Suppressor macrophage (primary cell): ENCODE measurements at regions not wholly inside any gene's neighbourhood (a gene's known extent, or its start where the extent isn't known, plus 50 kb on each side); places are given as distances from the start of the nearest gene placed in this dataset.

ENCODE experiments used
- DNase-seq, 4 experiments: peaks; one replicate each; pipeline ENCODE4 v3.0.0-alpha.2; 2020 to 2022

GRCh38 chr13:89221557-89222158 lies 1550.5 kb downstream of the SLITRK5 start:
- no peak for DNase-seq

DNA sequence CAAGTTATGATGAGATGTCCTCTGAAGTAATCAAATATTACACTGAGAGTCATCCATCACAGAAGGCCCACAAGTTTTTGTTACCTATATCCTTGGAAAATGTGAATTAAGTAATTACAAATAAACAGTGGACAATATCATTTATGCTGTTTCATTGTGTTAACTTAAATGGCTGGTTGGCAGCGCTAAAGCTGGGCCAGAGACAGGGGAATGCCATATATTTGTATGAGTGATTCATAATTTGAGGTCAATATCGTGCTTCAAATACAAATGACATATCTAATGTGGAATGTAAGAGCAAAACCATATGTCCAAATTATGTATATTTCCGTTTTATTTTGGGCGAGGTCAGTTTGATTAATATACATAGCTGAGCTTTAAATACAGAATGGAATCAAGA lies 1556.2 kb downstream of the SLITRK5 start:
- DNase-seq: no peak

DNA sequence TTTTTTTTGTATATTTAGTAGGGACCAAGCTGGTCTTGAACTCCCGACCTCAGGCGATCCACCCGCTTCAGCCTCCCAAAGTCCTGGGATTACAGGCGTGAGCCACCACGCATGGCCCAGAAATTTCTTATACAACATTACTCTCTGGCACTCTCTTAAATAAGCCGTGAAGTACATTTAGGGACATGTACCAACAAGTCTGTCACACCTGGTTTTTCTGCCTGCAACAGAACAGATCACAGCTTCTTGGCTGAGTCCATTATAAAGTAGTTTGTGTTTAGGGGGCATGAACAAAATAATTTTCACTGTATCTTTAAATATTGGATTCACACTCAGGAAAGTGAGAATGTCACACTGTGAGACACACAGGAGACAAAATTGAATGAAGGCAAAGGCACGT lies 1567.3 kb downstream of the SLITRK5 start:
- no peak for DNase-seq

- no peak for DNase-seq
Measured at GRCh38 chr13:89239361-89240127, 1568.4 kb downstream of the SLITRK5 start.

GRCh38 chr13:89255844-89256406 lies 1584.8 kb downstream of the SLITRK5 start:
- no peak for DNase-seq

- DNase-seq: no peak
Measured at GRCh38 chr13:89267734-89268133, 1596.6 kb downstream of the SLITRK5 start.

GRCh38 chr13:89269737-89270136 lies 1598.6 kb downstream of the SLITRK5 start:
- DNase-seq: no peak

DNA sequence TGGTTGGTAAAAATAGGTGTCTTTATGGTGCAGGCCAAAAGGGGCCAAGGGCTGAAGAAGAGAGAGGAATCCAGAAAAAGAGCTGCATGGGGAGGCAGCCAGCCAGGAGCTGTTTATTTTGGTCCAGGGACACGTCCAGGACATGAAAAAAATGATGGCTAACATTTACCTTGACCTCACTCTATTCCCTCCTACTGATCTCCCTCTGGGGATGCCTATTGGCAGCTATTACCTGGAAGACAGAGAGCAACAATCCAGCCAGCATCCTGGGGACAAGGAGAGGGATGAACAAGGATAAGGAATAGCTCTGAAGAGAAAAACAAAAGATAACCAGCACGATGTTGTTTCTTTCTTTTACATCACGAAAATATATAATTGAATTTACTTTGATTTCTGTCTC lies 1599.6 kb downstream of the SLITRK5 start:
- DNase-seq: no peak

DNA sequence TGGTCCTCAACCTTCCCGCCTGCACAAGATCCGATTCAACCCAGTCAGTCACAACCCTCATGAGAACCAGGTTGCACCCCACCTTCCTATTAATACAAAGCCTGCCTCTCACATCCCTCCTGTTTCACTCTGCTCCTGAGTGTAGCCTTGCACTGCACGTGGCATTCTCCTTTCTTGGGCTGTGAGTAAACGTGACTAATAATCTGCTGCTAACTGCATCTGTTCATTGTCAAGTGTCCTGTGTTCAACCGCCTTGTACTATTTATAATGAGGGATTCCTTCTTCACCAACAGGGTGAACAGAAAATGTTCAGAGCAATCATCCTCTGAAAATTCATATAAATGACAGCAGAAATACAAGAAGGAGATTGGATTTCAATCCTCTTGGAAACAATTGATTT lies 1608.2 kb downstream of the SLITRK5 start:
- DNase-seq: no peak

DNA sequence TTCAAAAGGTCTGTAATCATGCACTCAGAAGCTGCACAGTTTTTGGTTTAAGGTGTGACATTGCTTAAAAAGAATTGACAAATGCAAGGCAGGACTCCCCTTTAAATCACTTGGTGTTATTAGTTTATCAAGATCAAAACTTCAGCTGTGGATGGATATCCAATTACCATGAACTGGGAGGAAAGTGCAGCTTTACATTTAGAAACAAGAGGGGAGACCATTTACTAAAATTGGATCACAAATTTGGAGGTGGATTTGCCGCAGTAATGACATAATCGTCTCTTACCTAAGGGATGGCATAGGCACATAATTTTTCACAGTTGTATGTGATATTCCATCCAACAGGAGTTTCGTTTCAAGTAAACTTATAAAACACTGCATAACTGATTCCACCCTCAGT lies 1610.2 kb downstream of the SLITRK5 start:
- DNase-seq: no peak

- DNase-seq: no peak
Measured at GRCh38 chr13:89282241-89282640, 1611.1 kb downstream of the SLITRK5 start.

GRCh38 chr13:89287381-89287780 lies 1616.2 kb downstream of the SLITRK5 start:
- no peak for DNase-seq

DNA sequence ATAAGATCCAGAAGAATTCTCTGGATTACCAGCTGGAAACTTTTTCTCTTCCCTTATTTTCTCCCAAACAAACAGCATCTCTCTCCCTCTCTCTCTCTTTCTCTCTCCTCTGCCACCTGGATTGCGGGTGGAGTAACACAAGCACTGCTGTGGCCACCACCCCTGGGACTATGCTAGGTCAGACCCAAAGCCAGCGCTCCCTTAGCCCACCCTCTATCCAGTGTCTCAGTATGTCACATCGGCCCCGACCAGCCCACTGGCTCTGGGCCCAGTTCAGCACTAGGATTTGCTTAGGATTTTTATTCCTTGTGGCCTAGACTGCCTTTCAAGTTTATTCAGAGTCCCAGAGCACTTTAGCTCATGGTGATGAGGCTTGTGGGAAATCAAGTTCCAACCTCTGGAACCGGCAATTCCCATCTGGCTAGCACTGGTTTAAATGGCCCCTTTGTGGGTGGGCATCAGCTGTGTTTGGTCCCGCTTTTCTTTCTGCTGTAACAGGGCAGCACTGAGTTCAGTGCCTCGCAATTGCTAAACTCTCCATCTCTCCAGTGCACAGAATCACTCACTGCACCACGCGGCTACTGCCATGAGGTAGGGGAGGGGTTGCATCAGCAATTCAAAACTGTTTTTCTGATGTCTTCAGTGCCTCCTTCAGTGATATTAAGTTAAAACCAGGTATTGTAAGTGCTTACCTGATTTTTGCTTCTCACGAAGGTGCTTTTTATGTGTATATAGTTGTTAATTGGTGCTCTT lies 1623.1 kb downstream of the SLITRK5 start:
- DNase-seq: no peak

GRCh38 chr13:89307278-89307677 lies 1636.1 kb downstream of the SLITRK5 start:
- DNase-seq: no peak

DNA sequence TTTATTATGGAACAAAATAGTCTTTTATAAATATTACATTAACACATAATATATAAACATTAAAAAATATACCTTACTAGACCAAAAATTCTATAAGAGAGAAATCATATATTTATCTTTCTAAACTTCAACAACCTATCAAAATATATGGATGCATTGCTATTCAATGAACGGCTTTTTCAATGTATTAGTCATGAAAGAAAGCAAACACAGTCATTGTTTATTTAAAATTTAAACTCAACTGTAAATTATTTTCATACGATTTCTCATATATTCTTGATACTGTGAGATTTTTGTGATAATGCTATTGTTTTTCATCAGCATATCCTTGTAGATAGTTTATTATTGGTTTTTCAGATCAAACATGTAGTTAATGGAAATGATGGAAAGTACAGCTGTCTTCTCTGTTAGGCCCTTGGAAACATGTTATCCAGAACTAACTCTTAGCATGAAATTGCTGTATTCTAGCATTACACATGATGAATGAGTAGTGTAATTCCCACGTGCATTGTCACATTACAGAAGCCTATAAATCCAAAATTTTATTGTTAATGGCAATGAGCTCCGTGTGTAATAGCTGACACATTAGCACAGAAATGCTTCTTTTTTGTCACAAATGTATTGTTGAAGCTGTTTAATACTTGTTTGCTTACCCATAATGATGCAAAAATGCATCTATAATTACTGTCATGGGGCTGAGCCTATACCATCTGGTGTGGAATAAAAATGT lies 1639.9 kb downstream of the SLITRK5 start:
- no peak for DNase-seq

GRCh38 chr13:89315287-89315686 lies 1644.1 kb downstream of the SLITRK5 start:
- DNase-seq: no peak

GRCh38 chr13:89322466-89322865 lies 1651.3 kb downstream of the SLITRK5 start:
- DNase-seq: no peak

GRCh38 chr13:89324582-89324981 lies 1653.4 kb downstream of the SLITRK5 start:
- no peak for DNase-seq

DNA sequence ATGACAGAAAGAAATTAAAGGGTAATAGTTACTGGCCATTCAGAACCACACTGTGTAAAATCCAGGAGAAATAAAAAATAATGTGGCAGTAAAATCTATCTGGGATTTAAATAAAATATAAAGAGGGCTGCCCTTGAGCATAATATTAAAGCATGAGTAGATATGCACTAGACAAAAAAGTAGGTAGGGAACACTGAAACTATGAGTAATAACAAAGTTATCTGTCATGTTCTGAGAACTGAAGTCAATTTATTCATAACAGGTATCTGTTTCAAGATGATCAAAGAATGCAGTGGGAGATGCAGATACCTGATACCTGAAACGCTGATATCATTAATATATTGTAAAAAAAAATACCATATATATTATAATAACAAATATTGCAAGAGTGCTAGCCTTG lies 1672.0 kb downstream of the SLITRK5 start:
- DNase-seq: no peak

- DNase-seq: no peak
Measured at GRCh38 chr13:89352384-89352783, 1681.2 kb downstream of the SLITRK5 start.

GRCh38 chr13:89361909-89362308 lies 1690.7 kb downstream of the SLITRK5 start:
- peak in 1 of 4 experiments; percentile 3 for DNase-seq

GRCh38 chr13:89363144-89363543 lies 1692.0 kb downstream of the SLITRK5 start:
- no peak for DNase-seq

DNA sequence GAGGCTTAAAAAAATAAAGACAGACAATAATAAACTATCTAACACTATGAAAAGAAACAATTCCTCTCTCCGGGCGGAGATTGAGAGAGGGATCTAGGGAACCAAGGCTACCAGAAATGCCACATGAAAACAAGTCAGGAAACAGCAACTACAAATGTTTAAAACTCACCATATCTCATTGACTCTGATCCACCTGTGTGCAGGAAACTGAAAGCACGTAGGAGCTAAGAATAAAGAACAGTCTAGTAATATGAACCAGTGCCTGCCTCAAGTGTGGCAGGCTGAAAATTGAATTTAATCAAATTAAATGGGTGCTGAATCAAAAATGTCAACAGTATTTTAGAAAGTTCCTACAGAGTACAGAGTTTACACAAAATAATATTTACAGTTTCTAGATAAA lies 1701.0 kb downstream of the SLITRK5 start:
- DNase-seq: no peak
